ENCODE measurements at regions not wholly inside any gene's neighbourhood (a gene's known extent, or its start where the extent isn't known, plus 50 kb on each side); places are given as distances from the start of the nearest gene placed in this dataset.
A peak's percentile ranks its signal among the peaks of the same experiment; 100 is the strongest.

DNA sequence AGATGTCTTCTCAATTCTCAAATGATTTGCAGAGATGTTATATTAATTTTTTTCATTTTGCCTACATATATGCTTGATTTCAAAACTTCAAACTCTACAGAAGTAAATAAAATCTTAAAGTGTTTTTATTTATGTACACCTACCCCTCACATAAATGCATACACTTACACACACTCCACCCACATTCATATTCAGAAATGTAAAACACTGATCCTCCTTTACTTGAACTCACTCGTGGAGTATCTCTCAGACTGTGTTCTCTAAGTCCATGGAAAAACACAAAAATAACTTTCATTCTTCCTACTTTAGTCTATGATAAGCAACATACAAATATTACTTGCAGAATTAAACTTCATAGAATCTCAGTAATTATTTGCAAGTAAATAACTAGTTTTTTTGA is 209.1 kb upstream of the RBMS1 start:
- H3K27me3 ChIP-seq (replicated peaks; ENCODE audit: insufficient read depth, low read depth, low read length, poor library complexity): no peaks in the 10 kb centered on the region
- ChIA-PET POLR2A (ENCODE audit: low non-redundant PET) (no interaction called here), CTCF (no interaction called here)
- no TSS peak for BruUV-seq (replicated peaks)
- TF ChIP-seq EZH2 (IDR thresholded peaks at IDR 0.05; ENCODE audit: borderline replicate concordance, low read depth, low read length, poor library complexity, severe bottlenecking): no peak
- TF ChIP-seq, protein P1, sequence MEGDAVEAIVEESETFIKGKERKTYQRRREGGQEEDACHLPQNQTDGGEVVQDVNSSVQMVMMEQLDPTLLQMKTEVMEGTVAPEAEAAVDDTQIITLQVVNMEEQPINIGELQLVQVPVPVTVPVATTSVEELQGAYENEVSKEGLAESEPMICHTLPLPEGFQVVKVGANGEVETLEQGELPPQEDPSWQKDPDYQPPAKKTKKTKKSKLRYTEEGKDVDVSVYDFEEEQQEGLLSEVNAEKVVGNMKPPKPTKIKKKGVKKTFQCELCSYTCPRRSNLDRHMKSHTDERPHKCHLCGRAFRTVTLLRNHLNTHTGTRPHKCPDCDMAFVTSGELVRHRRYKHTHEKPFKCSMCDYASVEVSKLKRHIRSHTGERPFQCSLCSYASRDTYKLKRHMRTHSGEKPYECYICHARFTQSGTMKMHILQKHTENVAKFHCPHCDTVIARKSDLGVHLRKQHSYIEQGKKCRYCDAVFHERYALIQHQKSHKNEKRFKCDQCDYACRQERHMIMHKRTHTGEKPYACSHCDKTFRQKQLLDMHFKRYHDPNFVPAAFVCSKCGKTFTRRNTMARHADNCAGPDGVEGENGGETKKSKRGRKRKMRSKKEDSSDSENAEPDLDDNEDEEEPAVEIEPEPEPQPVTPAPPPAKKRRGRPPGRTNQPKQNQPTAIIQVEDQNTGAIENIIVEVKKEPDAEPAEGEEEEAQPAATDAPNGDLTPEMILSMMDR (conservative IDR thresholded peaks at IDR 0.05; ENCODE audit: low read depth, low read length): no peak
- H3K27ac ChIP-seq (ENCODE audit: low read depth, low read length, poor library complexity, severe bottlenecking): no peak overlapping the region
- no peaks in the 10 kb centered on the region for H3K36me3 ChIP-seq (ENCODE audit: insufficient read depth, low read length, poor library complexity, severe bottlenecking)
- intact Hi-C loops (cut with micrococcal nuclease; ENCODE audit: unreplicated experiment): loop anchor here (10.0 kb wide), 1 partner anchor 278 kb away; no protein-coding TSS in a partner anchor
- no peak for DNase-seq (ENCODE audit: low spot score)
- no peaks in the 10 kb centered on the region for H3K9me3 ChIP-seq (ENCODE audit: low read depth, low read length, poor library complexity, severe bottlenecking)
- no peak overlapping the region for H3K4me3 ChIP-seq (ENCODE audit: low read depth, low read length, poor library complexity, severe bottlenecking)
- H3K4me1 ChIP-seq (ENCODE audit: insufficient read depth, low read length, poor library complexity, severe bottlenecking): peaks cover 59% of the 10 kb centered on the region

DNA sequence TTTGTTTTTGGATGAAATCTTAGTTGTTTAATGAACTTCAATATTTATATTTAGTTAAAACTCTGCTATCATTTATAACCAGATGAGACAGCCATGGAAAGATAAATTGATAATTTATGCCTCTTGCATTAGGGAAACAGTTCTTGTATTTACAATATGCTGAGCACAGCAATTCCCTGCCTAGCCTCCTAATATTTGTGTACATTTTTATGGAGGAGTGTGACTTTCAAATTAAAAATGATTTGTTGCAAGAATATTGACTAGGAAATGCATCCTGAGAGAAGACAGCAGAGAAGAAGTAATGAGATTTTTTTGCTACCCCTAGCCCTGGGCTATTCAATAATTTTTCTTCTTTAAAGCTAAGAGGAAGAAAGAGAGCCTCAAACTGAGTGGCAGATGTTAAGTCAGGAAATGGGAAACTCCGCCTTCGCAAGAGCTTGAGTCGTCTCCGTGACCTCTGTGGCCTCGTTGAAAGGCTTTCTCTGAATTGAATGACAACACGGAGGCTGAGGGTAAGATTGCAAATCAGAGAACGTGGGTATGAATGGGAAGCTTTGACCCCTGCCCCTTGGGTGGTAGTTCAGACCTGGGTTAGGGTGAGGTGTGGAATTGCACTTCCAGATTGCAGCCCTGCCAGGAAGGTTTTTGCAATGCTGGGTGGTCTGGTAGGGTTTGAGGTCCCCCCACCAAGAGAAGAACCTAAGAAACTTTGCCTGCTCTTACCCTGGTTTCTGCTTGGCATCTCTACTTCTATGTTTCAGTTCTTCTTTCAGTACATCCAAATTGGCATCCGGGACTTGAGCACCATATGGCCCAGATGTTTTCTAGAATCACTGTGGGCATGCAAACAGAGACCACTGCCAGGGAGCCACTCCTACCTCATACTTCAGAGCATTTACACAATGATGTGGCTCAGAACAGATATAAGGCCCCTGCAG is 210.3 kb upstream of the RBMS1 start:
- CTCF ChIA-PET: no interaction called here
- Histone ChIP-seq H3K4me1 (ENCODE audit: insufficient read depth, low read length, poor library complexity, severe bottlenecking) (peaks cover 58% of the 10 kb centered on the region), H3K27me3 (replicated peaks; ENCODE audit: insufficient read depth, low read depth, low read length, poor library complexity) (no peaks in the 10 kb centered on the region), H3K36me3 (ENCODE audit: insufficient read depth, low read length, poor library complexity, severe bottlenecking) (no peaks in the 10 kb centered on the region), H3K27ac (ENCODE audit: low read depth, low read length, poor library complexity, severe bottlenecking) (peak overlapping the region; percentile 18), H3K4me3 (ENCODE audit: low read depth, low read length, poor library complexity, severe bottlenecking) (no peak overlapping the region), H3K9me3 (ENCODE audit: low read depth, low read length, poor library complexity, severe bottlenecking) (no peaks in the 10 kb centered on the region)
- DNase-seq (ENCODE audit: low spot score): peak; percentile 61
- no TSS peak for BruUV-seq (replicated peaks)
- POLR2A ChIA-PET (ENCODE audit: low non-redundant PET): no interaction called here
- TF ChIP-seq, protein P1 (conservative IDR thresholded peaks at IDR 0.05; ENCODE audit: low read depth, low read length): no peak
- no peak for TF ChIP-seq EZH2 (IDR thresholded peaks at IDR 0.05; ENCODE audit: borderline replicate concordance, low read depth, low read length, poor library complexity, severe bottlenecking)
- intact Hi-C loops (cut with micrococcal nuclease; ENCODE audit: unreplicated experiment): loop anchor here (10.0 kb wide), 1 partner anchor 279 kb away; no protein-coding TSS in a partner anchor

GRCh38 chr2:160715428-160715827 is 221.8 kb upstream of the RBMS1 start:
- TF ChIP-seq, protein P1 (conservative IDR thresholded peaks at IDR 0.05; ENCODE audit: low read depth, low read length): no peak
- no peak for TF ChIP-seq EZH2 (IDR thresholded peaks at IDR 0.05; ENCODE audit: borderline replicate concordance, low read depth, low read length, poor library complexity, severe bottlenecking)
- Histone ChIP-seq H3K9me3 (ENCODE audit: low read depth, low read length, poor library complexity, severe bottlenecking) (peaks cover 5% of the 10 kb centered on the region), H3K27me3 (replicated peaks; ENCODE audit: insufficient read depth, low read depth, low read length, poor library complexity) (no peaks in the 10 kb centered on the region), H3K36me3 (ENCODE audit: insufficient read depth, low read length, poor library complexity, severe bottlenecking) (no peaks in the 10 kb centered on the region), H3K4me3 (ENCODE audit: low read depth, low read length, poor library complexity, severe bottlenecking) (no peak overlapping the region), H3K27ac (ENCODE audit: low read depth, low read length, poor library complexity, severe bottlenecking) (no peak overlapping the region), H3K4me1 (ENCODE audit: insufficient read depth, low read length, poor library complexity, severe bottlenecking) (no peaks in the 10 kb centered on the region)
- POLR2A ChIA-PET (ENCODE audit: low non-redundant PET): no interaction called here
- DNase-seq (ENCODE audit: low spot score): peak; percentile 36
- CTCF ChIA-PET: no interaction called here
- intact Hi-C loops (cut with micrococcal nuclease; ENCODE audit: unreplicated experiment): no loop called here
- no TSS peak for BruUV-seq (replicated peaks)
